ENCODE measurements at regions not wholly inside any gene's neighbourhood (a gene's known extent, or its start where the extent isn't known, plus 50 kb on each side); places are given as distances from the start of the nearest gene placed in this dataset.

- no peak for TF ChIP-seq CTCF (conservative IDR thresholded peaks at IDR 0.05; ENCODE audit: low read depth, low read length)
- DNase-seq (ENCODE audit: low read depth): no peak
- H3K4me3 ChIP-seq (ENCODE audit: low read depth, low read length): no peak overlapping the region
These were observed 481.9 kb upstream of the TNC start for GRCh38 chr9:115599898-115600297.

- no peak for DNase-seq (ENCODE audit: low read depth)
- H3K4me3 ChIP-seq (ENCODE audit: low read depth, low read length): no peak overlapping the region
- TF ChIP-seq CTCF (conservative IDR thresholded peaks at IDR 0.05; ENCODE audit: low read depth, low read length): no peak
These were observed 483.5 kb upstream of the TNC start for GRCh38 chr9:115601434-115601833.

GRCh38 chr9:115604831-115605483 lies 487.0 kb upstream of the TNC start:
- no peak overlapping the region for H3K4me3 ChIP-seq (ENCODE audit: low read depth, low read length)
- DNase-seq (ENCODE audit: low read depth): peak; percentile 82
- TF ChIP-seq CTCF (conservative IDR thresholded peaks at IDR 0.05; ENCODE audit: low read depth, low read length): no peak

GRCh38 chr9:115606838-115607237 lies 488.9 kb upstream of the TNC start:
- H3K4me3 ChIP-seq (ENCODE audit: low read depth, low read length): no peak overlapping the region
- peak; percentile 76 for DNase-seq (ENCODE audit: low read depth)
- no peak for TF ChIP-seq CTCF (conservative IDR thresholded peaks at IDR 0.05; ENCODE audit: low read depth, low read length)

GRCh38 chr9:115614326-115614999 lies 496.5 kb upstream of the TNC start:
- DNase-seq (ENCODE audit: low read depth): no peak
- no peak for TF ChIP-seq CTCF (conservative IDR thresholded peaks at IDR 0.05; ENCODE audit: low read depth, low read length)
- H3K4me3 ChIP-seq (ENCODE audit: low read depth, low read length): no peak overlapping the region

- DNase-seq (ENCODE audit: low read depth): peak; percentile 43
- no peak for TF ChIP-seq CTCF (conservative IDR thresholded peaks at IDR 0.05; ENCODE audit: low read depth, low read length)
- H3K4me3 ChIP-seq (ENCODE audit: low read depth, low read length): no peak overlapping the region
These were observed 497.0 kb upstream of the TNC start for GRCh38 chr9:115615000-115615401.

All from choroid plexus epithelial cell (primary cell).